K562 (cell line): ENCODE measurements at regions not wholly inside any gene's neighbourhood (a gene's known extent, or its start where the extent isn't known, plus 50 kb on each side); places are given as distances from the start of the nearest gene placed in this dataset.

ENCODE experiments used
- ATAC-seq: fragments of 200-7000 bp; cut with Tn5 transposase; 3 replicates; pipeline ENCODE4 v1.9.1; 2020; ENCODE audit warnings: moderate library complexity
- BruUV-seq: library from RNA; stranded (reverse); fragments of 400-500 nt; replicated peaks from 2 replicates; lab custom pipeline; 2021; lab: Mats Ljungman, UMichigan
- CTCF ChIA-PET: fragments of 300-600 bp; formaldehyde crosslinking; extraction: SDS; loops from one replicate; lab custom pipeline; 2021; ENCODE audit warnings: low intra/inter-chr PET ratio; lab: Yijun Ruan, JAX
- POLR2A ChIA-PET: fragments of 300-600, 350-650 bp; sonication (Branson Sonifier 250); formaldehyde crosslinking; extraction: SDS; loops from one replicate; lab custom pipeline; 2021; ENCODE audit warnings: antibody characterized with exemption, inconsistent platforms; lab: Yijun Ruan, JAX
- DNase-seq, 4 experiments: peaks; one replicate each; pipeline versions ENCODE4 v3.0.0 to v3.0.0-alpha.2; 2011 to 2018; ENCODE audit warnings: low spot score in 3 of 4, mixed read lengths in 3 of 4; ENCODE audit errors: extremely low read depth in 1 of 4
- FAIRE-seq: peaks from 2 replicates; lab custom pipeline; 2011; peaks lifted over from hg19 to GRCh38; lab: Jason Lieb, UNC
- H2AFZ ChIP-seq: 2 replicates; pipeline ENCODE4 v1.6.0; 2011; ENCODE audit warnings: low read depth, low read length, control low read depth, inconsistent platforms
- H3K27ac ChIP-seq: fragments of 200-600 bp; 3 replicates; pipeline ENCODE4 v1.8.0; 2011; ENCODE audit warnings: low read depth, mild to moderate bottlenecking, control low read depth, inconsistent platforms, low read length, moderate library complexity, mixed read lengths; ENCODE audit errors: extremely low read depth
- H3K27me3 ChIP-seq, 2 experiments: fragments of 300-600 bp in 1 of 2; 2 replicates in 1 of 2; 3 replicates in 1 of 2; pipeline versions ENCODE4 v1.6.0 to v1.8.0; 2011; ENCODE audit warnings: inconsistent platforms in 2 of 2, low read length in 2 of 2, mild to moderate bottlenecking in 1 of 2, mixed read lengths in 1 of 2, moderate library complexity in 1 of 2; ENCODE audit not compliant: control insufficient read depth in 2 of 2, insufficient read depth in 2 of 2
- H3K36me3 ChIP-seq: fragments of 300-600 bp; 3 replicates; pipeline ENCODE4 v1.8.0; 2011; ENCODE audit warnings: mild to moderate bottlenecking, low read length, inconsistent platforms; ENCODE audit not compliant: control insufficient read depth, insufficient read depth
- H3K4me1 ChIP-seq, 2 experiments: fragments of 200-600 bp in 1 of 2; replicated peaks in 1 of 2; 2 replicates in 1 of 2; 3 replicates in 1 of 2; pipeline versions ENCODE4 v1.5.1 to v1.8.0; 2011; ENCODE audit warnings: inconsistent platforms in 2 of 2, low read length in 2 of 2, mild to moderate bottlenecking in 1 of 2, mixed read lengths in 1 of 2, moderate library complexity in 1 of 2; ENCODE audit not compliant: control insufficient read depth in 2 of 2, insufficient read depth in 2 of 2
- H3K4me2 ChIP-seq: 2 replicates; pipeline ENCODE4 v1.6.1; 2011; ENCODE audit warnings: low read length, control low read depth, inconsistent platforms, mixed read lengths; ENCODE audit not compliant: insufficient read depth
- H3K4me3 ChIP-seq: fragments of 200-600 bp; sonication (generic), shearing (Covaris generic); 2 replicates; pipeline ENCODE4 v1.5.1; 2016; ENCODE audit warnings: control low read depth, inconsistent platforms
- H3K79me2 ChIP-seq: fragments of 200-600 bp; 3 replicates; pipeline ENCODE4 v1.8.0; 2011; ENCODE audit warnings: low read length, inconsistent platforms; ENCODE audit not compliant: control insufficient read depth, insufficient read depth
- H3K9ac ChIP-seq, 2 experiments: 2 replicates each; pipeline versions ENCODE4 v1.6.0 to v1.6.1; 2011; ENCODE audit warnings: low read depth in 2 of 2, low read length in 2 of 2, control low read depth in 1 of 2, inconsistent platforms in 1 of 2, mild to moderate bottlenecking in 1 of 2, mixed read lengths in 1 of 2; ENCODE audit not compliant: insufficient read depth in 1 of 2
- H3K9me1 ChIP-seq: one replicate; pipeline ENCODE4 v1.6.0; 2011; ENCODE audit warnings: inconsistent platforms, mild to moderate bottlenecking, low read length, moderate library complexity; ENCODE audit not compliant: control insufficient read depth, insufficient read depth
- H3K9me3 ChIP-seq: replicated peaks from 2 replicates; pipeline ENCODE4 v1.5.1; 2011; ENCODE audit warnings: low read depth, low read length, inconsistent platforms; ENCODE audit not compliant: control insufficient read depth, insufficient read depth
- H4K20me1 ChIP-seq: replicated peaks from 2 replicates; pipeline ENCODE4 v1.6.1; 2011; ENCODE audit warnings: low read length, inconsistent platforms, mixed read lengths; ENCODE audit not compliant: control insufficient read depth, insufficient read depth
- GATA2 ChIP-seq: sonication (generic); formaldehyde crosslinking; IDR thresholded peaks from 2 replicates; pipeline ENCODE4 v1.4.0; 2020; ENCODE audit warnings: mild to moderate bottlenecking, missing genetic modification reagents
- JUND ChIP-seq, 2 experiments: IDR thresholded peaks; 2 replicates in 1 of 2; 3 replicates in 1 of 2; pipeline ENCODE4 v1.6.1; 2011; ENCODE audit warnings: borderline replicate concordance in 2 of 2, low read depth in 2 of 2, low read length in 2 of 2, improper control_type of control experiment in 1 of 2, missing biosample characterization in 1 of 2, missing genetic modification characterization in 1 of 2, missing genetic modification reagents in 1 of 2
- KLF1 ChIP-seq: fragments of 450-650 bp; IDR thresholded peaks from 2 replicates; pipeline ENCODE4 v1.6.1; 2016; ENCODE audit warnings: missing genetic modification characterization, missing compliant biosample characterization
- MXI1 ChIP-seq: IDR thresholded peaks from 2 replicates; pipeline ENCODE4 v1.6.1; 2011; ENCODE audit warnings: low read depth, mild to moderate bottlenecking, improper control_type of control experiment, low read length
- NRF1 ChIP-seq, 2 experiments: fragments of 450-650 bp; IDR thresholded peaks in 1 of 2; conservative IDR thresholded peaks in 1 of 2; 2 replicates each; pipeline ENCODE4 v1.6.1; 2014; ENCODE audit warnings: mild to moderate bottlenecking in 2 of 2
- PML ChIP-seq: IDR thresholded peaks from 2 replicates; pipeline ENCODE4 v1.6.1; 2012; ENCODE audit warnings: low read length, inconsistent platforms
- POU5F1 ChIP-seq: fragments of 150-350 bp; IDR thresholded peaks from 2 replicates; pipeline ENCODE4 v1.6.1; 2014; ENCODE audit warnings: borderline replicate concordance, low read length, low read depth, mild to moderate bottlenecking; ENCODE audit not compliant: partially characterized antibody
- PURB ChIP-seq: sonication (generic); formaldehyde crosslinking; IDR thresholded peaks from 2 replicates; pipeline ENCODE4 v1.9.0; 2021; ENCODE audit warnings: low read depth, mild to moderate bottlenecking, missing genetic modification reagents
- RBM25 ChIP-seq: fragments of 200-400 bp; formaldehyde crosslinking; IDR thresholded peaks from 2 replicates; pipeline ENCODE4 v1.6.1; 2018; ENCODE audit warnings: low read length, low read depth, moderate library complexity; ENCODE audit not compliant: severe bottlenecking
- RFX5 ChIP-seq: IDR thresholded peaks from 2 replicates; pipeline ENCODE4 v1.6.1; 2011; ENCODE audit warnings: low read depth, mild to moderate bottlenecking, improper control_type of control experiment, low read length
- SP1 ChIP-seq: sonication (generic); formaldehyde crosslinking; IDR thresholded peaks from 2 replicates; pipeline ENCODE4 v1.8.1; 2022; ENCODE audit warnings: mild to moderate bottlenecking, missing genetic modification reagents
- SRSF3 ChIP-seq: fragments of 200-400 bp; formaldehyde crosslinking; IDR thresholded peaks from 2 replicates; pipeline ENCODE4 v1.6.1; 2016; ENCODE audit warnings: mild to moderate bottlenecking, low read length, moderate library complexity; ENCODE audit not compliant: insufficient read depth
- TCF7 ChIP-seq: sonication (generic); IDR thresholded peaks from 2 replicates; pipeline ENCODE4 v1.6.1; 2016; ENCODE audit warnings: antibody characterized with exemption, borderline replicate concordance
- THRA ChIP-seq: fragments of 450-650 bp; IDR thresholded peaks from 2 replicates; pipeline ENCODE4 v1.6.1; 2017; ENCODE audit warnings: mild to moderate bottlenecking, moderate library complexity
- ZBTB12 ChIP-seq: fragments of 250-450 bp; sonication (Bioruptor Pico); IDR thresholded peaks from 2 replicates; pipeline ENCODE4 v1.4.0; 2020
- ZFP1 ChIP-seq: fragments of 450-650 bp; formaldehyde crosslinking; IDR thresholded peaks from 2 replicates; pipeline ENCODE4 v1.4.0; 2020; ENCODE audit warnings: mild to moderate bottlenecking, mixed read lengths
- ZFP36 ChIP-seq: fragments of 150-350 bp; IDR thresholded peaks from 2 replicates; pipeline ENCODE4 v1.6.1; 2018; ENCODE audit warnings: low read length, low read depth; ENCODE audit not compliant: partially characterized antibody
- ZNF408 ChIP-seq: fragments of 250-450 bp; sonication (Bioruptor Pico); IDR thresholded peaks from 2 replicates; pipeline ENCODE4 v1.4.0; 2020; ENCODE audit warnings: low read depth, mild to moderate bottlenecking, moderate library complexity
- ZNF655 ChIP-seq: fragments of 250-450 bp; sonication (Bioruptor Pico); IDR thresholded peaks from 2 replicates; pipeline ENCODE4 v1.5.0; 2021
- WGBS: fragments of 100-300 bp; shearing (Covaris generic); methylation state at CpG from one replicate; pipeline ENCODE4 v1.1.6; 2016; ENCODE audit warnings: low coverage, mixed read lengths; ENCODE audit not compliant: insufficient coverage; ENCODE audit errors: missing lambda C conversion rate; 5-methylcytosine and 5-hydroxymethylcytosine counted together
- in situ Hi-C: fragments of 300-500 bp; cut with MboI; formaldehyde crosslinking; loops from 4 replicates; pipeline ENCODE4 v1.15.0; 2018; ENCODE audit warnings: inconsistent platforms, mixed read lengths
- intact Hi-C: fragments of 100-400 bp; cut with micrococcal nuclease; formaldehyde crosslinking; loops from 2 replicates; pipeline ENCODE4 v1.14.2; 2022

GRCh38 chr5:103490030-103490739 is 72.4 kb downstream of the NUDT12 start:
- Histone ChIP-seq H3K9me1 (no peaks in the 10 kb centered on the region), H3K9ac (no peak overlapping the region), H3K27me3 (peaks cover 0 to 12% of the 10 kb centered on the region in 2 experiments; a peak in 2 of 5 replicates), H3K79me2 (no peaks in the 10 kb centered on the region), H3K36me3 (no peaks in the 10 kb centered on the region), H2AFZ (no peak overlapping the region), H3K27ac (no peak overlapping the region)
- POLR2A ChIA-PET: no interaction called here
- 0% methylated on average over 3 of the region's 4 CpGs for WGBS
- CTCF ChIA-PET: no interaction called here
- in situ Hi-C loops: loop anchor here (25.0 kb wide), 1 partner anchor 953 kb away; no protein-coding TSS in a partner anchor
- TF ChIP-seq THRA (no peak), MXI1 (no peak), ZBTB12 (CRISPR knock-in tag) (no peak), RFX5 (no peak), POU5F1 (no peak), SP1 (CRISPR knock-in tag) (no peak), SRSF3 (no peak), KLF1 (tag) (no peak), GATA2 (CRISPR knock-in tag) (no peak), JUND (IDR thresholded peaks at IDR 0.05; ENCODE audit: borderline replicate concordance, low read depth, low read length) (no peak), JUND (tag; IDR thresholded peaks at IDR 0.05; ENCODE audit: borderline replicate concordance, low read depth, low read length) (no peak), RBM25 (no peak), ZNF655 (CRISPR knock-in tag) (no peak), ZFP1 (CRISPR knock-in tag) (no peak), ZFP36 (no peak), ZNF408 (no peak), NRF1 (conservative IDR thresholded peaks at IDR 0.05 in 1 of 2, IDR thresholded peaks at IDR 0.05 in 1 of 2) (no peak), PML (no peak), PURB (no peak), TCF7 (no peak)
- TF ChIP-seq, all 486 proteins: peak for 0
- DNase-seq: no peak
- no peak for FAIRE-seq
- Histone ChIP-seq H3K4me1 (no peaks in the 10 kb centered on the region), H3K9me3 (no peaks in the 10 kb centered on the region), H3K4me3 (no peak overlapping the region), H3K4me2 (no peak overlapping the region), H4K20me1 (no peaks in the 10 kb centered on the region)
- intact Hi-C loops: no loop called here
- BruUV-seq: no TSS peak
- no peak for ATAC-seq
